CD4-positive, alpha-beta T cell treated with Interleukin-17A for 1 hour (primary cell): ENCODE measurements at regions not wholly inside any gene's neighbourhood (a gene's known extent, or its start where the extent isn't known, plus 50 kb on each side); places are given as distances from the start of the nearest gene placed in this dataset.
"Not testable (repeated sequence)": the region's sequence is repeated elsewhere in the genome, so short reads cannot be mapped to it uniquely, and the experiment has no call there.

Experiments
- DNase-seq: peaks from one replicate; pipeline ENCODE4 v3.0.0-alpha.2; 2020

GRCh38 chr3:139116631-139117030 lies 71.9 kb upstream of the PRR23C start:
- not testable (repeated sequence) for DNase-seq

GRCh38 chr3:139117136-139117675 lies 72.5 kb upstream of the PRR23C start:
- no peak for DNase-seq

GRCh38 chr3:139117883-139118760 lies 73.4 kb upstream of the PRR23C start:
- DNase-seq = no peak

- DNase-seq = no peak
Measured at GRCh38 chr3:139118835-139119234, 74.1 kb upstream of the PRR23C start.

- DNase-seq = no peak
Measured at GRCh38 chr3:139119331-139120025, 74.8 kb upstream of the PRR23C start.

GRCh38 chr3:139120086-139121056 lies 75.7 kb upstream of the PRR23C start:
- DNase-seq = no peak

- DNase-seq = no peak
Measured at GRCh38 chr3:139121513-139122220, 77.0 kb upstream of the PRR23C start.

GRCh38 chr3:139122221-139122581 lies 77.5 kb upstream of the PRR23C start:
- DNase-seq = no peak

GRCh38 chr3:139122612-139123011 lies 77.9 kb upstream of the PRR23C start:
- no peak for DNase-seq

GRCh38 chr3:139123377-139124095 lies 78.8 kb upstream of the PRR23C start:
- no peak for DNase-seq

GRCh38 chr3:139124197-139124596 lies 79.5 kb upstream of the PRR23C start:
- DNase-seq = no peak

- no peak for DNase-seq
Measured at GRCh38 chr3:139127101-139127500, 82.4 kb upstream of the PRR23C start.

GRCh38 chr3:139127629-139128028 lies 82.9 kb upstream of the PRR23C start:
- DNase-seq = not testable (repeated sequence)

GRCh38 chr3:139128803-139129202 lies 84.1 kb upstream of the PRR23C start:
- DNase-seq = no peak

GRCh38 chr3:139129892-139130291 lies 85.2 kb upstream of the PRR23C start:
- DNase-seq = no peak

- no peak for DNase-seq
Measured at GRCh38 chr3:139130390-139131140, 85.9 kb upstream of the PRR23C start.

GRCh38 chr3:139131951-139132350 lies 87.3 kb upstream of the PRR23C start:
- no peak for DNase-seq

- no peak for DNase-seq
Measured at GRCh38 chr3:139132976-139133375, 88.3 kb upstream of the PRR23C start.

GRCh38 chr3:139134678-139135372 lies 90.1 kb upstream of the PRR23C start:
- no peak for DNase-seq

- no peak for DNase-seq
Measured at GRCh38 chr3:139135657-139136056, 91.0 kb upstream of the PRR23C start.
